Lower leg skin (tissue), 3 donors: ENCODE measurements at regions not wholly inside any gene's neighbourhood (a gene's known extent, or its start where the extent isn't known, plus 50 kb on each side); places are given as distances from the start of the nearest gene placed in this dataset.

ENCODE experiments used
- CTCF ChIP-seq, 3 donors: fragments of 450-650 bp; IDR thresholded peaks; one replicate each; pipeline ENCODE4 v1.5.1; 2016; ENCODE audit warnings: antibody characterized with exemption in 3 of 3, mild to moderate bottlenecking in 3 of 3, moderate library complexity in 2 of 3
- POLR2A ChIP-seq, 2 donors: fragments of 450-650 bp; IDR thresholded peaks; one replicate each; pipeline ENCODE4 v1.6.1; 2016 to 2017; ENCODE audit warnings: antibody characterized with exemption in 2 of 2, mild to moderate bottlenecking in 1 of 2, moderate library complexity in 1 of 2

GRCh38 chr10:121285406-121286196 is 312.6 kb downstream of the FGFR2 start:
- TF ChIP-seq CTCF (IDR thresholded peaks at IDR 0.05) (no peak), POLR2A (IDR thresholded peaks at IDR 0.05) (no peak)
